NOMO-1 treated with DMSO at 0.1 percent for 48 hours (cell line): ENCODE measurements at regions not wholly inside any gene's neighbourhood (a gene's known extent, or its start where the extent isn't known, plus 50 kb on each side); places are given as distances from the start of the nearest gene placed in this dataset.
"Not testable (repeated sequence)": the region's sequence is repeated elsewhere in the genome, so short reads cannot be mapped to it uniquely, and the experiment has no call there.

Experiments used
- DNase-seq: peaks from one replicate; lab custom pipeline; 2025; ENCODE audit not compliant: unreplicated experiment; lab: John Stamatoyannopoulos, UW

DNA sequence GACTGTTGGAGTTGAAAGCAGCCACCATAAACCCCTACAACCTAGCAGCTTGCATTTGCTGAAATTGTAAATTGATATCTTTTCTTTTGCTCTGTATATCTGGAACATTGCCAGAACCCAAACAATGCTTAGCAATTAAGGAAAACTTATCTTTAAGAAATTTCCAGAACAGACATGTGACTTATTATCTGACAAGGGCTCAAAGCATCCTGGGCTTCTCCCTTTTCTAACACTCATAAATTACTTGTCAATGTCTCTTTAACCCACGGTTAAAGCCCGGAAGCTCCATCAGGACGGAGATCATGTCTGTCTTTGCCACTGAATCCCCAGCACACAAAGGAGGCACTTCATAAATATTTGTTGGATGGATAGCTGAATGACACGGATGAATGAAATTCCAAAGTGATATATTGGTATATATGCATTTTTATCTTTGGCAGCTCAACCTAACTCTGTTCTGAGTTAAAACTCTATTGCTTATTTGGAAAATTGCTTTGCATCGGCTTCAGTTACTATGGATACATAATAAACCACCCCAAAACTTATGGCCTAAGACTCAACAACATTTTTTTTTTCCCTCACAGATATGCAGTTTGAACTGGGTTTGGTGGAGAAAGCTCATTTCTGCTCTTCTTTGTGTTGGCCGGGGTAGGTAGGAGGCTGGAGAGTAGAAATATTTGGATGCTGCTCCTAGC is 103.1 kb upstream of the CLINT1 start:
- DNase-seq: no peak

DNA sequence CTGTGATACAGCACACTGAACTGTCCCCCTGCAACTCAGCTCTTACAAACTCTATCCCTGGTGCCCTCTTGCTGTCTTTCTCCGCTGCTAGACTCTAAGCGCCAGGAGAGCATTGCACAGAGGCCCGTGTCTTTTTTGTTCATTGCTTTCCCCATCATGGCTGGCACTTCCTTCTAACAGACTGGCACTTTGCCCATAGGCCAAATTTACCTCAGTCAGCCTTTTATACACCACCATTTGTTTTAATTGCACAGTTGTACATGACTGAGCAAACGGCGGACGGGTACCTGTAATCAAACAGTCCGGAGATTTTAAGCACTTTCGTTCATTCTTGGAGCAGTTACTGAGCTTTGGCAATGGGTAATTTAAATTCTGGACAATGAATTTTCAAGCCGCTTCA is 102.2 kb upstream of the CLINT1 start:
- DNase-seq: no peak

- DNase-seq: no peak
Measured at GRCh38 chr5:157959370-157959769, 100.4 kb upstream of the CLINT1 start.

DNA sequence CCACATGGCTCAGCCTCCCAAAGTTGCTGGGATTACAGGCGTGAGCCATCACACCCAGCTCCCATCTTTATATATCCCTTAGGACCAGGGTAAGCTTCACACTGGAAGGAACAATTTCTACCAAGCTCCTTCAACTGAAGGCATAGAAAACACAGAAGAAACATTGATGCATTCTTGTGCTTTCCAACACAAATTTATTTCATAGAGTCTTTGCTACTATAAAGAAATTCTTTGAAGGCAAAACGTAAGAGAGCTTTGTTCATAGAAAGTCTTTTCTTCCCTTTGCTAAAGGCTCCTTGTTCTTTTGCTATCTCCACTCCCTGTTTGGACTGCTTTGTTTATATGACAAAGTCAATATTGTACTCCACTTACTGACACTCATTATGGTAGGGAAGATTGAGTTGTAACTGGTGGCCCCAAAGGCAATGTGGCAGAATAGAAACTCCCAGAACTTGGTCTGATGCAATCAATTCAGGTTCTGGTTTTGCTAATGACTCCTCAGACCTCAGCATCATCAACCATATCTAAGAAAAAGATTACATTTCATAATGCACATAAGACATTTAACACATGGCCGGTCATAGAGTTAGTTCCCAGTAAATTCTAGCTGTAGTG is 97.4 kb upstream of the CLINT1 start:
- peak; percentile 58 for DNase-seq

DNA sequence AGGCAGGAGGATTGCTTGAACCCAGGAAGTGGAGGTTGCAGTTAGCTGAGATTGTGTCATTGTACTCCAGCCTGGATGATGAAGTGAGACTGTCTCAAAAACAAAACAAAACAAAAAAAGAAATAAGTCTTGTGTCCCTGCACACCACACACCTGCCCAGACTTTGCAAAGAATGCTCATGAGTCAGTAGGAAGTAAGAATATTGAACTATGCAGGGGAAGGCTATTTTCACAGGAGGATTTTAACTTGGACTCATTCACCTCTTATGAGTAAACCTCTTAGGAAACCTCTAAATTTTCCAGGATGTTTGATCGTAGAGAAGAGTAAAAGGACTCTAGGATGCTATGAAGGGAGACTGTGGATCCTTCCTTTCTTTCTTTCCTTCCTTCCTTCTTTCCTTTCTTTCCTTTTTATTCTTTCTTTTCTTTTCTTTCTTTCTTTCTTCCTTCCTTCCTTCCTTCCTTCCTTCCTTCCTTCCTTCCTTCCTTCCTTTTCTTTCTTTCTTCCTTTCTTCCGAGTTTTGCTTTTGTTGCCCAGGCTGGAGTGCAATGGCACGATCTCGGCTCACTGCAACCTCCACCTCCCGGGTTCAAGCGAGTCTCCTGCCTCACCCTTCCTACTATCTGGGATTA is 96.7 kb upstream of the CLINT1 start:
- DNase-seq: no peak

- DNase-seq: no peak
Measured at GRCh38 chr5:157952374-157952685, 93.4 kb upstream of the CLINT1 start.

DNA sequence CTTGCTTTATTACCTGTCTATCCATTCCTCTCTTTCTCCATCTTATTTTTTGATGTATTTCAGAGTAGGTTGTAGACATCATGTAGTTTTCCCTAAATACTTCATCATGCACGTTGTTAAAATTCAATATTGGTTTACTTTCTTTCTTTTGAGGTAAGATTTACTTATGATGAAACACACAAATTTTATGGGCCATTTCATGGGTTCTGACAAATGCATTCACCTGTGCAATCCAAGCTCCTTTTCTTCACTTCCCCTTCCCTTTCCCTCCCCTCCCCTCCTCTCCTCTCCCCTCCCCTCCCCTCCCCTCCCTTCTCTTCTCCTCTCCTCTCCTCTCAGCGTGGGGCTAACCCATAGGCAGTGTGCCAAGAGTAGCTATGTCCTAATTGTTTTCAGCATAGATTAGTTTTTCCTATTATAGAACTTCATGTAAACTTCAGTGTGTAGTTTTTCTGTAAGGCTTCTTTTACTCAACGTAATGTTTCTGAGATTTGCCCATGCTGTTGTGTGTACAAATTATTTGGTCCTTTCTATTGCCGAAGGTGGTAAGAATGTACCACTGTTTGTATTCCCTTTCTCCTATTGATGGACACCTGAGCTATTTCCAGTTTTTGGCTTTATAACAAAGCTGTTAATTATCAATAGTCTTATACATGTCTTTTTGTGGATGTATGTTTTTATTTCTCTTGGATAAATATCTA is 92.9 kb upstream of the CLINT1 start:
- DNase-seq: no peak

DNA sequence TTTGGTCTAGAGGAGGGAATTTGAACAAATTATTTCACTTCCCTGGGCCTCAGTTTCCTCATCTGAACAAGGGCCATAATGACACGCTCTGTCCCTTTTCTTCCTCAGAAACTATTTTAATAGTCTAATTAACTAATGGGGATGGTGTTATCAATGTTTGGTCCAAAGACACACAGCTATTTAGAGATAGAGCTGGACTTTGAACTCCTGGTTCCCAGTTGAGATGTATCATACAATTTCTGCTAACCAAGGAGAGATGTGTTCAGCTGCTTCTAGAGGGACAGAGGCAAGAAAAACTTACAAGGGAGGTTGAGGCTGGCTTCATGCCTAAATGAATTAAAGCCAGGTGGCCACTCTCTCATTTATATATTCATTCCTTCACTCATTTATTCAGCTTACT is 90.6 kb upstream of the CLINT1 start:
- DNase-seq: no peak

- DNase-seq: peak; percentile 88
Measured at GRCh38 chr5:157948738-157949410, 89.9 kb upstream of the CLINT1 start.

DNA sequence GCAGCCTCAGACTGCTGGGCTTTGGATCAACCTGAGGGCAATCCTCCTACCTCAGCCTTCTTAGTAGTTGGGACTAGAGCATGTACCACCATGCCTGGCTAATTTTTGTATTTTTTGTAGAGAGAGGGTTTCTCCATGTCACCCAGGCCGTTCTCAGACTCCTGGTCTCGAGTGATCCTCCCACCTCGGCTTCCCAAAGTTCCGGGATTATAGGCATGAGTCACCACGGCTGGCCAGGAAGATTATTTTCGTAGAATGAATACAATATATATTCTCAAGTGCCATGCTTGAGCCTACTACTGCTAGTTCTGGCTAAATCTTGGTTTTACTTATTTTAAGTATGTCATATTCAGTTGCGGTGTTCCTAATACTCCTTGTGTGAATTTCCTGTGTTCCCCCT is 88.2 kb upstream of the CLINT1 start:
- DNase-seq: no peak

- not testable (repeated sequence) for DNase-seq
Measured at GRCh38 chr5:157945822-157946221, 86.9 kb upstream of the CLINT1 start.

GRCh38 chr5:157944938-157945337 is 86.0 kb upstream of the CLINT1 start:
- no peak for DNase-seq

GRCh38 chr5:157944077-157944633 is 85.2 kb upstream of the CLINT1 start:
- DNase-seq: no peak

DNA sequence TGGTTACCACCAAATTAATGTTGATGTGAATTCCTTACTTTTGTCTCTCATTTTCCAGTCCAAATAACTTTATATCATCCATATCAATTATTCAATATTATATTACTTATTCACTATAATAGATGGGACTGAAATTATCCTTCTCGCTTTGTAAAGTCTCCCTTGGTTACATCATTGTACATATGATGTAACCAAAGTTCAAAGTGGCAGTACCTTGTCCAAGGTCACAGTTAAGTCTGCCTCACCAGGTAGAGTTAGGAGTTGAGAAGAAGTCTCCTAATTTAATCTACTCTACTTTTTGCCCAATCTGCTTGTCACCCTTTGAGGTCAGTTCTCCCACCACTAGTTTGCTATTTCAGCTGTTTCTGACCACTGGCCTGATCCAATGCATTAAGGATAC is 83.7 kb upstream of the CLINT1 start:
- no peak for DNase-seq

DNA sequence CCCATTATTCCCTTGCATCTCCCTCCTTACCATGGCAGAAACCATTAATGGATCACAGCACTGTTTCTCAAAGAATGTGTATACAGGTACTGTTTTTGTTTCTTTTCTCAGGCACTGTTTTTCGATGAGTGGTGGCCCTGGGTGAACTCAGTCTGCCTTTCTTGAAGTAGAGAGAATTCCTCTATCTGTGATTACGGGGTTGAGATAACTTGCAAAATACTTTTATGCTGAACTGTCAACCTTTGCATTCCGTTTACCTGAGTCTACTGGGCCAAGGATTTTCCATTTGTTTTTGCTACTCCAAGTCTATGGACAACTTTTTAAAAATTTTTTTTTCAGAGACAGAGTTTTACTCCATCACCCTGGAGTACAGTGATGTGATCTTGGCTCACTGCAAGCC is 82.7 kb upstream of the CLINT1 start:
- no peak for DNase-seq

GRCh38 chr5:157938101-157938500 is 79.2 kb upstream of the CLINT1 start:
- not testable (repeated sequence) for DNase-seq

DNA sequence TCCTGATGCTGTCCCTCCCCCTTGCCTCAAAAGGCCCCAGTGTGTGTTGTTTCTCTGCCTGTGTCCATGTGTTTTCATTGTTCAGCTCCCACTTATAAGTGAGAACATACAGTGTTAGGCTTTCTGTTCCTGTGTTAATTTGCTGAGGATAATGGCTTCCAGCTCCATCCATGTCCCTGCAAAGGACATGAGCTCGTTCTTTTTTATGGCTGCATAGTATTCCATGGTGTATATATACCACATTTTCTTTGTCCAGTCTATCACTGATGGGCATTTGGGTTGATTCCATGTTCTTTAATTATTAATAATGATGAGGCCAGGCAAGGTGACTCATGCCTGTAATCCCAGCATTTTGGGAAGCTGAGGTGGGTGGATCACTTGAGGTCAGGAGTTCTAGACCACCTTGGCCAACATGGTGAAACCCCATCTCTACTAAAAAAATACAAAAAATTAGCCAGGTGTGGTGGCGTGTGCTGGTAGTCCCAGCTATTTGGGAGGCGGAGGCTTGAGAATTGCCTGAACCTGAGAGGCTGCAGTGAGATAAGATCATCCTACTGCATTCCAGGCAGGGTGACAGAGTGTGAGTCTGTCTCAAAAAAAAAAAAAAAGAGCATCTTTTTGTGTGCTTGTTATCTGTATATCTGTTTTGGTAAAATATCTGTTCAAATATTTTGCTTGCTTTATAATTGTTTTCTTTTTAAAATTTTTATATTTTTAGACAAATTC is 78.0 kb upstream of the CLINT1 start:
- DNase-seq: not testable (repeated sequence)

- no peak for DNase-seq
Measured at GRCh38 chr5:157934600-157934999, 75.7 kb upstream of the CLINT1 start.

DNA sequence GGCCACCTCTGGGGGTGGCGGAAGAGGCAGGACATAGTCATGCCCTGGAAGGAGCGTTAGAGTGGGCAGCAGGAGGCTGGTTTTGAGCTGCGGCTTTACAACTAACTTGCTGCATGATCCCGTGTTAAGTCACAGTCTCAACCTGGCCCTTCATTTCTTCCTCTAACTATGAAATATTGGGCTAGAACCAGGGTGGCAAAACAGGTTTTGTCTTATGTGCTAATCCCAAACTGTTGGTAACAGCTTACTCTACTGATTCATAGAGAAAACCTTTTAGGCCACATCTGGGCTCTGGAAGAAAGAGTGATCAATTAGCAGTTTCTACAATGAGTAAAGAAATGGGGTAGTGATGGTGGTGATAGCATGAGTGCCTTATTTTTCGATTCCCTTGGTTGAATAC is 74.1 kb upstream of the CLINT1 start:
- DNase-seq: no peak

GRCh38 chr5:157930710-157931109 is 71.8 kb upstream of the CLINT1 start:
- DNase-seq: no peak

GRCh38 chr5:157926977-157927376 is 68.0 kb upstream of the CLINT1 start:
- no peak for DNase-seq
